Ovary (tissue), 7 donors: ENCODE measurements at regions not wholly inside any gene's neighbourhood (a gene's known extent, or its start where the extent isn't known, plus 50 kb on each side); places are given as distances from the start of the nearest gene placed in this dataset.

Experiments
- DNase-seq, 5 donors: peaks; one replicate each; pipeline ENCODE4 v3.0.0-alpha.2; 2019 to 2020
- H3K27ac ChIP-seq, 2 donors: fragments of 200-600 bp; one replicate each; pipeline versions ENCODE4 v1.5.1 to v1.8.0; 2019 to 2022
- H3K27me3 ChIP-seq: fragments of 200-600 bp; one replicate; pipeline ENCODE4 v1.8.0; 2022
- H3K36me3 ChIP-seq: fragments of 200-600 bp; sonication (generic); one replicate; pipeline ENCODE4 v1.5.1; 2019
- H3K4me1 ChIP-seq: one replicate; pipeline ENCODE4 v1.8.1; 2013; ENCODE audit warnings: mild to moderate bottlenecking, moderate library complexity; ENCODE audit not compliant: insufficient read depth
- H3K4me3 ChIP-seq: fragments of 200-600 bp; sonication (generic); one replicate; pipeline ENCODE4 v1.5.1; 2017
- H3K9me3 ChIP-seq, 2 donors: fragments of 200-600 bp in 1 of 2; sonication (generic) in 1 of 2; one replicate each; pipeline versions ENCODE4 v1.5.1 to v1.8.1; 2013 to 2019; ENCODE audit warnings: mild to moderate bottlenecking in 1 of 2, moderate library complexity in 1 of 2
- EP300 ChIP-seq: sonication (generic); formaldehyde crosslinking; IDR thresholded peaks from one replicate; pipeline ENCODE4 v1.6.1; 2017; ENCODE audit warnings: antibody characterized with exemption
- POLR2A ChIP-seq: fragments of 450-650 bp; IDR thresholded peaks from one replicate; pipeline ENCODE4 v1.6.1; 2017; ENCODE audit warnings: antibody characterized with exemption, mild to moderate bottlenecking, moderate library complexity
- WGBS, 3 donors: extraction: QIAGEN DNeasy Blood & Tissue Kit in 1 of 3; methylation state at CpG; one replicate each; pipeline versions ENCODE4 v1.1.5 to v1.1.7; 2013 to 2017; 5-methylcytosine and 5-hydroxymethylcytosine counted together
- intact Hi-C, 4 donors: fragments of 100-400 bp; cut with DNase I; formaldehyde crosslinking; loops; one replicate each; pipeline versions ENCODE4 v1.11.0 to v1.15.1; 2022 to 2023
- TF ChIP-seq, protein P1 (sequence below), 3 donors: fragments of 450-650 bp in 2 of 3; fragments of 200-600 bp in 1 of 3; IDR thresholded peaks; one replicate each; pipeline versions ENCODE4 v1.5.1 to v1.8.0; 2016 to 2022; ENCODE audit warnings: antibody characterized with exemption in 3 of 3, mild to moderate bottlenecking in 1 of 3
- donor health status: DM: no; HTN: no; CAD: no; lungs with moderate emphysema.
- donor health status: DM: no; HTN: no; CAD: no.
- donor health status: Bipolar disorder and iron deficiency.
- donor health status: DM: no; HTN: no; CAD: no.
- donor health status: DM: yes; HTN: yes; CAD: no.

DNA sequence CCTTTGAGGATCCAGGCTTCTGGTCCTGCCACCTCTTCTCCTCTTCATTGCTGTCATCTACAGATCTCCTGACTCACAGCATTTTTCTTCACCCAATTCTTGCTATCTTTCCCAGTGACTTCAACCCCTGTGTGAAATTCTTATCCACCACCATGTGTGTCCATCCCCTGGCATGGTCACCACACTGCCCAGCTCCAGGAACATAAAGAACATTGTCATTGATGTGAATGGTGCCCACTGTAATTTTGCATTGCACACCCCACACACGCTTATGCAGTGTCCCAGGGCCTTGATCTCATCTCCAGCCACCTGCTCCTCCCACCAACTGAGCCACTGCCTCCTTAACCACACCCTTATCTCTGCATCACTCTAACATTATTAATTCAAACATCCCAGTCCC, 85.3 kb downstream of the C1D start:
- intact Hi-C loops, result no loop called here
- H3K27ac ChIP-seq, result no peak overlapping the region
- WGBS, 3 donors, result 86 to 94% (median 90%) methylated on average over 1 of the region's 1 CpG
- no peak overlapping the region for H3K4me3 ChIP-seq
- TF ChIP-seq POLR2A, result no peak
- TF ChIP-seq EP300, result no peak
- TF ChIP-seq, protein P1, sequence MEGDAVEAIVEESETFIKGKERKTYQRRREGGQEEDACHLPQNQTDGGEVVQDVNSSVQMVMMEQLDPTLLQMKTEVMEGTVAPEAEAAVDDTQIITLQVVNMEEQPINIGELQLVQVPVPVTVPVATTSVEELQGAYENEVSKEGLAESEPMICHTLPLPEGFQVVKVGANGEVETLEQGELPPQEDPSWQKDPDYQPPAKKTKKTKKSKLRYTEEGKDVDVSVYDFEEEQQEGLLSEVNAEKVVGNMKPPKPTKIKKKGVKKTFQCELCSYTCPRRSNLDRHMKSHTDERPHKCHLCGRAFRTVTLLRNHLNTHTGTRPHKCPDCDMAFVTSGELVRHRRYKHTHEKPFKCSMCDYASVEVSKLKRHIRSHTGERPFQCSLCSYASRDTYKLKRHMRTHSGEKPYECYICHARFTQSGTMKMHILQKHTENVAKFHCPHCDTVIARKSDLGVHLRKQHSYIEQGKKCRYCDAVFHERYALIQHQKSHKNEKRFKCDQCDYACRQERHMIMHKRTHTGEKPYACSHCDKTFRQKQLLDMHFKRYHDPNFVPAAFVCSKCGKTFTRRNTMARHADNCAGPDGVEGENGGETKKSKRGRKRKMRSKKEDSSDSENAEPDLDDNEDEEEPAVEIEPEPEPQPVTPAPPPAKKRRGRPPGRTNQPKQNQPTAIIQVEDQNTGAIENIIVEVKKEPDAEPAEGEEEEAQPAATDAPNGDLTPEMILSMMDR (IDR thresholded peaks at IDR 0.05), result no peak
- no peak for DNase-seq
- no peaks in the 10 kb centered on the region for H3K36me3 ChIP-seq
- peaks cover 4% of the 10 kb centered on the region for H3K4me1 ChIP-seq
- no peaks in the 10 kb centered on the region for H3K9me3 ChIP-seq
- no peaks in the 10 kb centered on the region for H3K27me3 ChIP-seq

DNA sequence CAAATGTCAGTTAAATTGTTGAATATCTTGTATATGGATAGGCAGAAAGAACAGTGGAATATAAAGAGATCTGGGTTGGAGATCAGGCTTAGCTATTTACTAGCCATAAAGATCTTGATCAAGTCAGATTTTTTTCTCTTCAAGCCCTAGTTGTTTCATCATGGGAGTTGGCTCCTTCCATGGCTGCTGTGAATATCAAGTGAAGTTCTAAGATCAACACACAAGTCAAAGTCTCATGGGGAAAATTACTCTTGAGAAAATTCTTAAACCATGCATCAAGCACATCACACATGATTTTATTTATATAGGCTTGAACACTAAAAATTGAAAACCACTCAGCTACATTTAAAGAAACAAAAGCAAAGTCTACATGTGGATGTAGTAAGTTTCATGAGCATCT, 79.8 kb downstream of the C1D start:
- intact Hi-C loops, result no loop called here
- no peaks in the 10 kb centered on the region for H3K36me3 ChIP-seq
- H3K9me3 ChIP-seq, result no peaks in the 10 kb centered on the region
- H3K4me3 ChIP-seq, result no peak overlapping the region
- DNase-seq, result no peak
- no peaks in the 10 kb centered on the region for H3K27me3 ChIP-seq
- TF ChIP-seq, protein P1 (IDR thresholded peaks at IDR 0.05), result no peak
- TF ChIP-seq POLR2A, result no peak
- TF ChIP-seq EP300, result no peak
- no peak overlapping the region for H3K27ac ChIP-seq
- no peaks in the 10 kb centered on the region for H3K4me1 ChIP-seq

DNA sequence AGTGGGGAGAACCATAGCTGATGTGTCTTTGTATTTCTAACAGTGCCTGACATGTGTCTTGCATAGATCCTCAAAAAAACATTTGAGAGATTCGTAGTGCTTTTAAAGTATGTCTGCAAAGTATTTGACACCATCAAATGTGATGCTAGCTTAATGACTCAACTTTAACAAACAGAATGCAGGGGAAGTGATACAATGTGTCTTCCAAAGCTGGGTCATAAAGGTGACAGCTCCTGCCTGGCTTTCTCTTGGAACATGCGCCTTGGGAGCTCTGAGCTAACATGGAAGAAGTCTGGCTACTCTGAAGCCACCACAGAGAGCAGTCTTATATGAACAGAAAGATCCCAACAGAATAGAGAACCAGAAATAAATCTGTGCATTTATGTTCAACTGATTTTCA, 78.2 kb downstream of the C1D start:
- no peak for TF ChIP-seq EP300
- no peak for TF ChIP-seq POLR2A
- TF ChIP-seq, protein P1 (IDR thresholded peaks at IDR 0.05), result no peak
- H3K27me3 ChIP-seq, result no peaks in the 10 kb centered on the region
- H3K4me3 ChIP-seq, result no peak overlapping the region
- no peak overlapping the region for H3K27ac ChIP-seq
- H3K36me3 ChIP-seq, result no peaks in the 10 kb centered on the region
- DNase-seq, result no peak
- H3K4me1 ChIP-seq, result no peaks in the 10 kb centered on the region
- WGBS, 3 donors, result 87 to 91% (median 88%) methylated on average over 2 of the region's 2 CpGs
- intact Hi-C loops, result no loop called here
- H3K9me3 ChIP-seq, result peaks cover 0 to 5% of the 10 kb centered on the region in 2 donors

DNA sequence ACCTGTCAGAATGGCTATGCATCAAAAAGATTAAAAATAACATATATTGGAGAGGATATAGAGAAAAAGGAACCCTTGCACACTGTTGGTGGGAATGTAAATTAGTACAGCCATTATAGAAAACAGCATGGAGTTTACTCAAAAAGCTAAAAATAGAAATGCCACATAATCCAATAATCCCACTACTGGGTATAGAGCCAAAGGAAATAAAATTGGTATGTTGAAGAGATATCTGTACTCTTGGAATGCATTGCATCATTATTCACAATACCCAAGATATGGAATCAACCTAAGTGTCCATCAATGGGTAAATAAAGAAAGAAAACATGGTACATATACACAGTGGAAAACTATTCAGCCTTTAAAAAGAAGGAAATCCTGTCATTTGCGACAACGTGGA, 77.2 kb downstream of the C1D start:
- no peak for DNase-seq
- H3K4me3 ChIP-seq, result no peak overlapping the region
- H3K36me3 ChIP-seq, result no peaks in the 10 kb centered on the region
- WGBS, 3 donors, result 88 to 97% (median 93%) methylated on average over 2 of the region's 2 CpGs
- peaks cover 0 to 5% of the 10 kb centered on the region in 2 donors for H3K9me3 ChIP-seq
- no peak for TF ChIP-seq EP300
- TF ChIP-seq POLR2A, result no peak
- TF ChIP-seq, protein P1 (IDR thresholded peaks at IDR 0.05), result no peak
- no peak overlapping the region for H3K27ac ChIP-seq
- intact Hi-C loops, result no loop called here
- no peaks in the 10 kb centered on the region for H3K4me1 ChIP-seq
- H3K27me3 ChIP-seq, result no peaks in the 10 kb centered on the region

DNA sequence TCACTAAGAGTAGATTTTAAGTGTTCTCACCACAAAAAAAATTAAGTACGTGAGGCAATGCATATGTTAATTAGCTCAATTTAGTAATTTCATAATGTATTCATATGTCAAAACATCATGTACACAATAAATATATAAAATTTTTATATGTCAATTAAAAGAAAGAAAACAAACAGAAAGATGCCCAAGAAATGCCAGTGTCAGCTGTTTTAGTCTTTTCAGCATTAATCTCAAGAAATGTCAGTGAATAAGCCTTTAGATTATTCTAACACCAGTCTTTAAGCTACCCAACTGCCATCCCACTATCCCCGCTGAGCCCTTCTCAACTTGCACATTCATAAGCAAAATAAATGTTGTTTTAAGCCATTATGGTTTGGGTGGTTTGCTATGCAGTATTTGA, 76.5 kb downstream of the C1D start:
- Histone ChIP-seq H3K36me3 (no peaks in the 10 kb centered on the region), H3K27ac (no peak overlapping the region), H3K27me3 (no peaks in the 10 kb centered on the region), H3K9me3 (peaks cover 0 to 5% of the 10 kb centered on the region in 2 donors), H3K4me1 (no peaks in the 10 kb centered on the region), H3K4me3 (no peak overlapping the region)
- TF ChIP-seq POLR2A (no peak), EP300 (no peak)
- TF ChIP-seq, protein P1 (IDR thresholded peaks at IDR 0.05), result no peak
- DNase-seq, result no peak
- 84 to 93% (median 88%) methylated on average over 2 of the region's 2 CpGs for WGBS, 3 donors
- intact Hi-C loops, result no loop called here
